ENCODE measurements at regions not wholly inside any gene's neighbourhood (a gene's known extent, or its start where the extent isn't known, plus 50 kb on each side); places are given as distances from the start of the nearest gene placed in this dataset.

DNA sequence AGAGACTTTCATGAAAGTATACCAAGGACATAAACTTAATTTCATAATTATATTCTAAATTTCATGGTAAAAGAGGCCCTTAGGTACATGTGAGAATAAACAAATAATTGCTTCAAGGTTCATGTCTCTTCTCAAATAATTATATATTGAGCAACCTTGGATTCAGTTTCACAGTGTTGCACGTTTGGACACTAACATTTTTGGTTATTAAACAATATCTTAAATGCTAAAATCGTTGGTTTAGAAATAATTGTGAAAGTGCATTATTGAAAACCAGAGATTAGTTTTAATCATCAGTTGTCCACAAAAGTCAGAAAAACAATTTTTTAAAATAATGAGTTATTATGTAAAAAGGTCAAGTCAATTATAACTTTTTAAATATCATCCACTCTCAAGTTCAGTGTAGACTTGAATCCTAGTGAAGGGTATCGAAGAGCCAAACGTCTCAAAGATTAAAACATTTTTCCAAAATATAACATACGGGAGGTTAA lies 227.1 kb upstream of the DEFB112 start (continued):
- TF ChIP-seq, protein P1, sequence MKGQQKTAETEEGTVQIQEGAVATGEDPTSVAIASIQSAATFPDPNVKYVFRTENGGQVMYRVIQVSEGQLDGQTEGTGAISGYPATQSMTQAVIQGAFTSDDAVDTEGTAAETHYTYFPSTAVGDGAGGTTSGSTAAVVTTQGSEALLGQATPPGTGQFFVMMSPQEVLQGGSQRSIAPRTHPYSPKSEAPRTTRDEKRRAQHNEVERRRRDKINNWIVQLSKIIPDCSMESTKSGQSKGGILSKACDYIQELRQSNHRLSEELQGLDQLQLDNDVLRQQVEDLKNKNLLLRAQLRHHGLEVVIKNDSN (CRISPR knock-in tag; IDR thresholded peaks at IDR 0.05) = no peak

DNA sequence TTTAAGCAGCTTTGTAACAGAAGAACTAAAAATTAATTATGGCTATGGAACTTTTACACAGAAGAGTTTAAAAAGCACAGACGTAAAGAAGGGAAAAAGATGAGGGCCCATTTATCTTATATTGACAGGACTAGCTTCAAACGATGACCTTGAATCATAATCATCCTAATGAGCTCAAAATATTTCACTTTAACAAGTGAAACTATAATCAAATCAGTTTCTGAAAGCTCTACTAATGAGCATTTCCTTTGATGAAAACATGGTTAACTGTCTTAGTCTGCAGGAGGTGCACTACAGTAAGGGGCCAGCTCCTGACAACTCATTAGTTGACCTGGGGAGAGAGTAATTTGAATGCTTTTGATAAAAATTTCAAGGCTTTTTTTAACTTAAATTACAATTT lies 228.0 kb upstream of the DEFB112 start:
- CTCF ChIA-PET = interaction anchor here (0.6 to 1.3 kb wide), 4 partner anchors 13 to 246 kb away, joined by 3 read pairs; no protein-coding TSS in a partner anchor

DNA sequence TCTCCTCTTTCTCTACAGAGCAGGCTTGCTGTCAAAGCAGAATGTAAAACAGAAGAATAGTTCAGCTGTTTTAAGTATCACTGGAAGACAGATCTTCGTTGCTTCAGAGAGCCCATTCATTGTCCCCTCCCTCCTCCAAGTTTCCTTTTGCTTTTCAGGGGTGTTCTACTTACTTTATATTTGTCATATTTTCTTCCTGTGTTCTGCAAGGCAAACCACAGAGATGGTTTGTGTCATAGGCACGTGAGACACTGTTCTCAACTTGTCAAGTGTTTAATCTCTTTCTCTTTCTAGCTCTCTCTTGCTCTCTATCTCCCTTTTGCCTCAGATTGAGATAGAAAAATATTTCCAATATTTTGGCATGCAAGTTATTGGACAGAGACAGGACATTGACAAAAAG lies 228.9 kb upstream of the DEFB112 start:
- POLR2A ChIA-PET = no interaction called here
- CTCF ChIA-PET = interaction anchor here (1.2 kb wide), 1 partner anchor 13 kb away, joined by 3 read pairs; no protein-coding TSS in a partner anchor
- TF ChIP-seq, protein P2, sequence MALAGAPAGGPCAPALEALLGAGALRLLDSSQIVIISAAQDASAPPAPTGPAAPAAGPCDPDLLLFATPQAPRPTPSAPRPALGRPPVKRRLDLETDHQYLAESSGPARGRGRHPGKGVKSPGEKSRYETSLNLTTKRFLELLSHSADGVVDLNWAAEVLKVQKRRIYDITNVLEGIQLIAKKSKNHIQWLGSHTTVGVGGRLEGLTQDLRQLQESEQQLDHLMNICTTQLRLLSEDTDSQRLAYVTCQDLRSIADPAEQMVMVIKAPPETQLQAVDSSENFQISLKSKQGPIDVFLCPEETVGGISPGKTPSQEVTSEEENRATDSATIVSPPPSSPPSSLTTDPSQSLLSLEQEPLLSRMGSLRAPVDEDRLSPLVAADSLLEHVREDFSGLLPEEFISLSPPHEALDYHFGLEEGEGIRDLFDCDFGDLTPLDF (CRISPR knock-in tag; IDR thresholded peaks at IDR 0.05) = no peak
- no peak for TF ChIP-seq ZNF138 (CRISPR knock-in tag; conservative IDR thresholded peaks at IDR 0.05)
- TF ChIP-seq SOX15 (CRISPR knock-in tag; IDR thresholded peaks at IDR 0.05) = no peak
- TF ChIP-seq KAT7 (CRISPR knock-in tag; IDR thresholded peaks at IDR 0.05; ENCODE audit: borderline replicate concordance) = no peak
- TF ChIP-seq SMAD4 (CRISPR knock-in tag; IDR thresholded peaks at IDR 0.05) = no peak
- TF ChIP-seq, protein P3, sequence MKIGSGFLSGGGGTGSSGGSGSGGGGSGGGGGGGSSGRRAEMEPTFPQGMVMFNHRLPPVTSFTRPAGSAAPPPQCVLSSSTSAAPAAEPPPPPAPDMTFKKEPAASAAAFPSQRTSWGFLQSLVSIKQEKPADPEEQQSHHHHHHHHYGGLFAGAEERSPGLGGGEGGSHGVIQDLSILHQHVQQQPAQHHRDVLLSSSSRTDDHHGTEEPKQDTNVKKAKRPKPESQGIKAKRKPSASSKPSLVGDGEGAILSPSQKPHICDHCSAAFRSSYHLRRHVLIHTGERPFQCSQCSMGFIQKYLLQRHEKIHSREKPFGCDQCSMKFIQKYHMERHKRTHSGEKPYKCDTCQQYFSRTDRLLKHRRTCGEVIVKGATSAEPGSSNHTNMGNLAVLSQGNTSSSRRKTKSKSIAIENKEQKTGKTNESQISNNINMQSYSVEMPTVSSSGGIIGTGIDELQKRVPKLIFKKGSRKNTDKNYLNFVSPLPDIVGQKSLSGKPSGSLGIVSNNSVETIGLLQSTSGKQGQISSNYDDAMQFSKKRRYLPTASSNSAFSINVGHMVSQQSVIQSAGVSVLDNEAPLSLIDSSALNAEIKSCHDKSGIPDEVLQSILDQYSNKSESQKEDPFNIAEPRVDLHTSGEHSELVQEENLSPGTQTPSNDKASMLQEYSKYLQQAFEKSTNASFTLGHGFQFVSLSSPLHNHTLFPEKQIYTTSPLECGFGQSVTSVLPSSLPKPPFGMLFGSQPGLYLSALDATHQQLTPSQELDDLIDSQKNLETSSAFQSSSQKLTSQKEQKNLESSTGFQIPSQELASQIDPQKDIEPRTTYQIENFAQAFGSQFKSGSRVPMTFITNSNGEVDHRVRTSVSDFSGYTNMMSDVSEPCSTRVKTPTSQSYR (CRISPR knock-in tag; IDR thresholded peaks at IDR 0.05) = no peak
- TF ChIP-seq ZNF423 (CRISPR knock-in tag; IDR thresholded peaks at IDR 0.05) = no peak
- no peak for TF ChIP-seq EMX1 (CRISPR knock-in tag; IDR thresholded peaks at IDR 0.05)
- TF ChIP-seq, protein P4, sequence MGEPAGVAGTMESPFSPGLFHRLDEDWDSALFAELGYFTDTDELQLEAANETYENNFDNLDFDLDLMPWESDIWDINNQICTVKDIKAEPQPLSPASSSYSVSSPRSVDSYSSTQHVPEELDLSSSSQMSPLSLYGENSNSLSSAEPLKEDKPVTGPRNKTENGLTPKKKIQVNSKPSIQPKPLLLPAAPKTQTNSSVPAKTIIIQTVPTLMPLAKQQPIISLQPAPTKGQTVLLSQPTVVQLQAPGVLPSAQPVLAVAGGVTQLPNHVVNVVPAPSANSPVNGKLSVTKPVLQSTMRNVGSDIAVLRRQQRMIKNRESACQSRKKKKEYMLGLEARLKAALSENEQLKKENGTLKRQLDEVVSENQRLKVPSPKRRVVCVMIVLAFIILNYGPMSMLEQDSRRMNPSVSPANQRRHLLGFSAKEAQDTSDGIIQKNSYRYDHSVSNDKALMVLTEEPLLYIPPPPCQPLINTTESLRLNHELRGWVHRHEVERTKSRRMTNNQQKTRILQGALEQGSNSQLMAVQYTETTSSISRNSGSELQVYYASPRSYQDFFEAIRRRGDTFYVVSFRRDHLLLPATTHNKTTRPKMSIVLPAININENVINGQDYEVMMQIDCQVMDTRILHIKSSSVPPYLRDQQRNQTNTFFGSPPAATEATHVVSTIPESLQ (CRISPR knock-in tag; IDR thresholded peaks at IDR 0.05) = no peak
- TF ChIP-seq, protein P5, sequence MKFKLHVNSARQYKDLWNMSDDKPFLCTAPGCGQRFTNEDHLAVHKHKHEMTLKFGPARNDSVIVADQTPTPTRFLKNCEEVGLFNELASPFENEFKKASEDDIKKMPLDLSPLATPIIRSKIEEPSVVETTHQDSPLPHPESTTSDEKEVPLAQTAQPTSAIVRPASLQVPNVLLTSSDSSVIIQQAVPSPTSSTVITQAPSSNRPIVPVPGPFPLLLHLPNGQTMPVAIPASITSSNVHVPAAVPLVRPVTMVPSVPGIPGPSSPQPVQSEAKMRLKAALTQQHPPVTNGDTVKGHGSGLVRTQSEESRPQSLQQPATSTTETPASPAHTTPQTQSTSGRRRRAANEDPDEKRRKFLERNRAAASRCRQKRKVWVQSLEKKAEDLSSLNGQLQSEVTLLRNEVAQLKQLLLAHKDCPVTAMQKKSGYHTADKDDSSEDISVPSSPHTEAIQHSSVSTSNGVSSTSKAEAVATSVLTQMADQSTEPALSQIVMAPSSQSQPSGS (CRISPR knock-in tag; IDR thresholded peaks at IDR 0.05; ENCODE audit: borderline replicate concordance, low read depth) = no peak
- TF ChIP-seq, protein P6, sequence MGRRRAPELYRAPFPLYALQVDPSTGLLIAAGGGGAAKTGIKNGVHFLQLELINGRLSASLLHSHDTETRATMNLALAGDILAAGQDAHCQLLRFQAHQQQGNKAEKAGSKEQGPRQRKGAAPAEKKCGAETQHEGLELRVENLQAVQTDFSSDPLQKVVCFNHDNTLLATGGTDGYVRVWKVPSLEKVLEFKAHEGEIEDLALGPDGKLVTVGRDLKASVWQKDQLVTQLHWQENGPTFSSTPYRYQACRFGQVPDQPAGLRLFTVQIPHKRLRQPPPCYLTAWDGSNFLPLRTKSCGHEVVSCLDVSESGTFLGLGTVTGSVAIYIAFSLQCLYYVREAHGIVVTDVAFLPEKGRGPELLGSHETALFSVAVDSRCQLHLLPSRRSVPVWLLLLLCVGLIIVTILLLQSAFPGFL (CRISPR knock-in tag; IDR thresholded peaks at IDR 0.05; ENCODE audit: borderline replicate concordance) = no peak
- TF ChIP-seq TCF7 (CRISPR knock-in tag; IDR thresholded peaks at IDR 0.05; ENCODE audit: low read depth) = no peak
- TF ChIP-seq, protein P7, sequence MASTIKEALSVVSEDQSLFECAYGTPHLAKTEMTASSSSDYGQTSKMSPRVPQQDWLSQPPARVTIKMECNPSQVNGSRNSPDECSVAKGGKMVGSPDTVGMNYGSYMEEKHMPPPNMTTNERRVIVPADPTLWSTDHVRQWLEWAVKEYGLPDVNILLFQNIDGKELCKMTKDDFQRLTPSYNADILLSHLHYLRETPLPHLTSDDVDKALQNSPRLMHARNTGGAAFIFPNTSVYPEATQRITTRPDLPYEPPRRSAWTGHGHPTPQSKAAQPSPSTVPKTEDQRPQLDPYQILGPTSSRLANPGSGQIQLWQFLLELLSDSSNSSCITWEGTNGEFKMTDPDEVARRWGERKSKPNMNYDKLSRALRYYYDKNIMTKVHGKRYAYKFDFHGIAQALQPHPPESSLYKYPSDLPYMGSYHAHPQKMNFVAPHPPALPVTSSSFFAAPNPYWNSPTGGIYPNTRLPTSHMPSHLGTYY (CRISPR knock-in tag; IDR thresholded peaks at IDR 0.05) = no peak
- no peak for TF ChIP-seq FOXK1 (CRISPR knock-in tag; IDR thresholded peaks at IDR 0.05)
- no peak for TF ChIP-seq ZNF416 (CRISPR knock-in tag; IDR thresholded peaks at IDR 0.05)

More for the DNA sequence above, 228.0 kb upstream of the DEFB112 start:
- TF ChIP-seq ZNF396 (CRISPR knock-in tag; IDR thresholded peaks at IDR 0.05; ENCODE audit: borderline replicate concordance) = no peak
- TF ChIP-seq, protein P8, sequence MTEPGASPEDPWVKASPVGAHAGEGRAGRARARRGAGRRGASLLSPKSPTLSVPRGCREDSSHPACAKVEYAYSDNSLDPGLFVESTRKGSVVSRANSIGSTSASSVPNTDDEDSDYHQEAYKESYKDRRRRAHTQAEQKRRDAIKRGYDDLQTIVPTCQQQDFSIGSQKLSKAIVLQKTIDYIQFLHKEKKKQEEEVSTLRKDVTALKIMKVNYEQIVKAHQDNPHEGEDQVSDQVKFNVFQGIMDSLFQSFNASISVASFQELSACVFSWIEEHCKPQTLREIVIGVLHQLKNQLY (CRISPR knock-in tag; IDR thresholded peaks at IDR 0.05) = no peak
- TF ChIP-seq, protein P9, sequence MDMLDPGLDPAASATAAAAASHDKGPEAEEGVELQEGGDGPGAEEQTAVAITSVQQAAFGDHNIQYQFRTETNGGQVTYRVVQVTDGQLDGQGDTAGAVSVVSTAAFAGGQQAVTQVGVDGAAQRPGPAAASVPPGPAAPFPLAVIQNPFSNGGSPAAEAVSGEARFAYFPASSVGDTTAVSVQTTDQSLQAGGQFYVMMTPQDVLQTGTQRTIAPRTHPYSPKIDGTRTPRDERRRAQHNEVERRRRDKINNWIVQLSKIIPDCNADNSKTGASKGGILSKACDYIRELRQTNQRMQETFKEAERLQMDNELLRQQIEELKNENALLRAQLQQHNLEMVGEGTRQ (CRISPR knock-in tag; IDR thresholded peaks at IDR 0.05) = no peak
- no peak for TF ChIP-seq PRRX2 (CRISPR knock-in tag; IDR thresholded peaks at IDR 0.05)
- TF ChIP-seq ZNF138 (CRISPR knock-in tag; conservative IDR thresholded peaks at IDR 0.05) = no peak
- TF ChIP-seq CREM (CRISPR knock-in tag; IDR thresholded peaks at IDR 0.05) = no peak
- TF ChIP-seq FOXK1 (CRISPR knock-in tag; IDR thresholded peaks at IDR 0.05) = no peak
- TF ChIP-seq ZNF423 (CRISPR knock-in tag; IDR thresholded peaks at IDR 0.05) = no peak
- TF ChIP-seq NFATC4 (CRISPR knock-in tag; IDR thresholded peaks at IDR 0.05) = no peak
- H3K36me3 Mint-ChIP-seq = no peaks in the 10 kb centered on the region
- H3K27ac Mint-ChIP-seq = no peak overlapping the region
- no peak overlapping the region for H3K4me3 Mint-ChIP-seq
- no peaks in the 10 kb centered on the region for H3K9me3 Mint-ChIP-seq
- DNase-seq (ENCODE audit: low spot score) (no peak), ATAC-seq (no peak; the same call in 1 of the 2 replicates)
- POLR2A ChIA-PET = no interaction called here
- peaks cover 12% of the 10 kb centered on the region for H3K4me1 Mint-ChIP-seq
- H3K27me3 Mint-ChIP-seq (ENCODE audit: low read depth) = no peaks in the 10 kb centered on the region; the same call in 1 of the 2 replicates

More for the DNA sequence above, 228.9 kb upstream of the DEFB112 start:
- Mint-ChIP-seq H3K27me3 (ENCODE audit: low read depth) (no peaks in the 10 kb centered on the region), H3K9me3 (no peaks in the 10 kb centered on the region), H3K4me3 (no peak overlapping the region), H3K27ac (no peak overlapping the region), H3K36me3 (no peaks in the 10 kb centered on the region), H3K4me1 (peaks cover 12% of the 10 kb centered on the region)
- DNase-seq (ENCODE audit: low spot score) (no peak), ATAC-seq (no peak)

Measured in WTC11 (cell line).